HEK293T (cell line): ENCODE measurements at regions not wholly inside any gene's neighbourhood (a gene's known extent, or its start where the extent isn't known, plus 50 kb on each side); places are given as distances from the start of the nearest gene placed in this dataset.
"Not testable (repeated sequence)": the region's sequence is repeated elsewhere in the genome, so short reads cannot be mapped to it uniquely, and the experiment has no call there.

Experiments used
- CTCF ChIA-PET: fragments of 350-600 bp; formaldehyde crosslinking; extraction: SDS; loops from one replicate; lab custom pipeline; 2021; ENCODE audit warnings: antibody characterized with exemption, inconsistent platforms; lab: Yijun Ruan, JAX
- POLR2A ChIA-PET: fragments of 350-600 bp; formaldehyde crosslinking; extraction: SDS; loops from one replicate; lab custom pipeline; 2020; ENCODE audit warnings: antibody characterized with exemption, inconsistent platforms; lab: Yijun Ruan, JAX
- DNase-seq: peaks from one replicate; pipeline ENCODE4 v3.0.0; 2012; ENCODE audit warnings: mixed read lengths; ENCODE audit errors: extremely low spot score
- ARNT ChIP-seq: fragments of 450-650 bp; IDR thresholded peaks from 2 replicates; pipeline ENCODE4 v1.6.1; 2017; ENCODE audit warnings: mild to moderate bottlenecking
- BHLHE40 ChIP-seq: fragments of 450-650 bp; IDR thresholded peaks from 2 replicates; pipeline ENCODE4 v1.6.1; 2016; ENCODE audit warnings: mild to moderate bottlenecking, moderate library complexity, borderline replicate concordance
- CTBP1 ChIP-seq: fragments of 450-650 bp; IDR thresholded peaks from 2 replicates; pipeline ENCODE4 v1.6.1; 2016; ENCODE audit warnings: borderline replicate concordance
- ELF4 ChIP-seq: fragments of 450-650 bp; IDR thresholded peaks from 2 replicates; pipeline ENCODE4 v1.6.1; 2017; ENCODE audit warnings: antibody characterized with exemption
- FOXA1 ChIP-seq: fragments of 450-650 bp; IDR thresholded peaks from 2 replicates; pipeline ENCODE4 v1.6.1; 2016; ENCODE audit warnings: mild to moderate bottlenecking
- FOXK2 ChIP-seq: fragments of 450-650 bp; IDR thresholded peaks from 2 replicates; pipeline ENCODE4 v1.6.1; 2016; ENCODE audit warnings: mild to moderate bottlenecking
- FOXM1 ChIP-seq: fragments of 450-650 bp; IDR thresholded peaks from 2 replicates; pipeline ENCODE4 v1.6.1; 2017; ENCODE audit warnings: mild to moderate bottlenecking, borderline replicate concordance
- HDGF ChIP-seq: fragments of 450-650 bp; IDR thresholded peaks from 2 replicates; pipeline ENCODE4 v1.6.1; 2017; ENCODE audit warnings: antibody characterized with exemption, borderline replicate concordance
- L3MBTL2 ChIP-seq: fragments of 450-650 bp; conservative IDR thresholded peaks from 2 replicates; pipeline ENCODE4 v1.6.1; 2016; ENCODE audit warnings: mild to moderate bottlenecking
- LEF1 ChIP-seq: fragments of 450-650 bp; IDR thresholded peaks from 2 replicates; pipeline ENCODE4 v1.6.1; 2017; ENCODE audit warnings: mild to moderate bottlenecking, borderline replicate concordance
- NFRKB ChIP-seq: fragments of 450-650 bp; IDR thresholded peaks from 2 replicates; pipeline ENCODE4 v1.6.1; 2016; ENCODE audit warnings: mild to moderate bottlenecking, moderate library complexity
- PKNOX1 ChIP-seq: fragments of 450-650 bp; IDR thresholded peaks from 2 replicates; pipeline ENCODE4 v1.6.1; 2016
- SP1 ChIP-seq: fragments of 450-650 bp; IDR thresholded peaks from 2 replicates; pipeline ENCODE4 v1.6.1; 2017
- SUZ12 ChIP-seq: fragments of 450-650 bp; IDR thresholded peaks from 2 replicates; pipeline ENCODE4 v1.6.1; 2016; ENCODE audit warnings: mild to moderate bottlenecking
- TARDBP ChIP-seq: fragments of 450-650 bp; IDR thresholded peaks from 2 replicates; pipeline ENCODE4 v1.6.1; 2016
- ZNF384 ChIP-seq: fragments of 450-650 bp; IDR thresholded peaks from 2 replicates; pipeline ENCODE4 v1.6.1; 2016

GRCh38 chr6:119672725-119673124, 323.2 kb upstream of the MAN1A1 start:
- DNase-seq = no peak
- ChIA-PET POLR2A (no interaction called here), CTCF (no interaction called here)
- no peak for TF ChIP-seq HDGF
- no peak for TF ChIP-seq FOXA1
- TF ChIP-seq SUZ12 = no peak
- TF ChIP-seq FOXK2 = no peak
- no peak for TF ChIP-seq ZNF384
- no peak for TF ChIP-seq NFRKB
- TF ChIP-seq L3MBTL2 = no peak
- no peak for TF ChIP-seq SP1

- ChIA-PET CTCF (no interaction called here), POLR2A (no interaction called here)
- no peak for TF ChIP-seq HDGF
- TF ChIP-seq ARNT = no peak
- no peak for TF ChIP-seq LEF1
- TF ChIP-seq CTBP1 = no peak
- DNase-seq = no peak
Observed at GRCh38 chr6:119671105-119671504, 321.5 kb upstream of the MAN1A1 start.

GRCh38 chr6:119669221-119669620, 319.7 kb upstream of the MAN1A1 start:
- DNase-seq = no peak
- ChIA-PET CTCF (no interaction called here), POLR2A (no interaction called here)
- no peak for TF ChIP-seq ZNF384
- TF ChIP-seq FOXK2 = no peak
- TF ChIP-seq LEF1 = no peak
- no peak for TF ChIP-seq HDGF
- no peak for TF ChIP-seq SUZ12
- no peak for TF ChIP-seq NFRKB
- TF ChIP-seq ELF4 = no peak
- TF ChIP-seq FOXA1 = no peak
- no peak for TF ChIP-seq BHLHE40
- TF ChIP-seq CTBP1 = no peak
- TF ChIP-seq SP1 = no peak
- TF ChIP-seq L3MBTL2 = no peak
- TF ChIP-seq PKNOX1 = no peak
- TF ChIP-seq ARNT = no peak
- no peak for TF ChIP-seq TARDBP
- no peak for TF ChIP-seq FOXM1

- POLR2A ChIA-PET, DNase-seq, CTCF ChIA-PET: not testable (repeated sequence)
Observed at GRCh38 chr6:119665432-119665831, 315.9 kb upstream of the MAN1A1 start.

- DNase-seq = no peak
- ChIA-PET POLR2A (no interaction called here), CTCF (no interaction called here)
- TF ChIP-seq FOXA1 (no peak), BHLHE40 (no peak), SUZ12 (no peak), TARDBP (no peak), L3MBTL2 (no peak), NFRKB (no peak), CTBP1 (no peak), PKNOX1 (no peak), ZNF384 (no peak), ELF4 (no peak), ARNT (no peak), LEF1 (no peak), HDGF (no peak), FOXK2 (no peak)
Observed at GRCh38 chr6:119661628-119662027, 312.1 kb upstream of the MAN1A1 start.

- TF ChIP-seq FOXM1 = no peak
- no peak for TF ChIP-seq L3MBTL2
- no peak for TF ChIP-seq ZNF384
- TF ChIP-seq NFRKB = no peak
- no peak for TF ChIP-seq FOXK2
- no peak for TF ChIP-seq HDGF
- TF ChIP-seq SUZ12 = no peak
- no peak for TF ChIP-seq SP1
- no peak for TF ChIP-seq PKNOX1
- no peak for TF ChIP-seq CTBP1
- TF ChIP-seq ARNT = no peak
- TF ChIP-seq TARDBP = no peak
- no peak for TF ChIP-seq FOXA1
- TF ChIP-seq ELF4 = no peak
- TF ChIP-seq LEF1 = no peak
- TF ChIP-seq BHLHE40 = no peak
- ChIA-PET CTCF (no interaction called here), POLR2A (no interaction called here)
- no peak for DNase-seq
Observed at GRCh38 chr6:119661078-119661477, 311.5 kb upstream of the MAN1A1 start.

GRCh38 chr6:119658917-119659316, 309.4 kb upstream of the MAN1A1 start:
- POLR2A ChIA-PET = no interaction called here

More at GRCh38 chr6:119658917-119659316, 309.4 kb upstream of the MAN1A1 start:
- TF ChIP-seq CTBP1 (no peak), ELF4 (no peak), FOXK2 (no peak), SP1 (no peak), TARDBP (no peak), HDGF (no peak), ZNF384 (no peak), ARNT (no peak), NFRKB (no peak), SUZ12 (no peak), PKNOX1 (no peak), L3MBTL2 (no peak), LEF1 (no peak), FOXM1 (no peak), FOXA1 (no peak), BHLHE40 (no peak)
- no peak for DNase-seq
- CTCF ChIA-PET = no interaction called here
